Spleen (tissue), 11 donors: ENCODE measurements at regions not wholly inside any gene's neighbourhood (a gene's known extent, or its start where the extent isn't known, plus 50 kb on each side); places are given as distances from the start of the nearest gene placed in this dataset.

Experiments
- DNase-seq: peaks from one replicate; pipeline ENCODE4 v3.0.0-alpha.2; 2020
- H3K27ac ChIP-seq, 8 donors: fragments of 200-600 bp; sonication (generic) in 7 of 8; 1 replicate in 4 of 8; 2 replicates in 4 of 8; pipeline versions ENCODE4 v1.5.0 to v1.8.0; 2016 to 2021; ENCODE audit warnings: inconsistent platforms in 4 of 8, mild to moderate bottlenecking in 4 of 8, moderate library complexity in 1 of 8
- H3K27me3 ChIP-seq, 7 donors: fragments of 200-600 bp; sonication (generic) in 6 of 7; replicated peaks in 1 of 7; 1 replicate in 4 of 7; 2 replicates in 3 of 7; pipeline versions ENCODE4 v1.5.0 to v1.8.0; 2016 to 2021; ENCODE audit warnings: inconsistent platforms in 3 of 7, mild to moderate bottlenecking in 1 of 7
- H3K36me3 ChIP-seq, 6 donors: fragments of 200-600 bp; sonication (generic) in 5 of 6; 1 replicate in 4 of 6; 2 replicates in 2 of 6; pipeline versions ENCODE4 v1.5.0 to v1.8.0; 2016 to 2021; ENCODE audit warnings: inconsistent platforms in 2 of 6
- H3K4me1 ChIP-seq, 6 donors: fragments of 200-600 bp; sonication (generic) in 5 of 6; 1 replicate in 3 of 6; 2 replicates in 3 of 6; pipeline versions ENCODE4 v1.5.0 to v1.8.0; 2016 to 2021; ENCODE audit warnings: inconsistent platforms in 3 of 6
- H3K4me3 ChIP-seq, 8 donors: fragments of 200-600 bp; sonication (generic) in 7 of 8; 1 replicate in 4 of 8; 2 replicates in 4 of 8; pipeline versions ENCODE4 v1.5.0 to v1.8.0; 2016 to 2021; ENCODE audit warnings: inconsistent platforms in 4 of 8, mild to moderate bottlenecking in 4 of 8, moderate library complexity in 2 of 8
- H3K9me3 ChIP-seq, 8 donors: fragments of 200-600 bp; sonication (generic) in 7 of 8; 1 replicate in 4 of 8; 2 replicates in 4 of 8; pipeline versions ENCODE4 v1.5.0 to v1.8.0; 2016 to 2021; ENCODE audit warnings: inconsistent platforms in 4 of 8
- CTCF ChIP-seq, 11 experiments: fragments of 200-600 bp in 7 of 11; fragments of 450-650 bp in 4 of 11; sonication (generic) in 4 of 11; IDR thresholded peaks in 8 of 11; conservative IDR thresholded peaks in 3 of 11; 1 replicate in 7 of 11; 2 replicates in 4 of 11; pipeline versions ENCODE4 v1.4.0 to v1.8.0; 2016 to 2021; ENCODE audit warnings: antibody characterized with exemption in 11 of 11, inconsistent platforms in 4 of 11, mild to moderate bottlenecking in 1 of 11
- POLR2A ChIP-seq, 3 donors: fragments of 450-650 bp; IDR thresholded peaks; one replicate each; pipeline ENCODE4 v1.5.1; 2017; ENCODE audit warnings: antibody characterized with exemption in 3 of 3, mild to moderate bottlenecking in 1 of 3
- POLR2AphosphoS5 ChIP-seq, 3 donors: sonication (generic); formaldehyde crosslinking; IDR thresholded peaks; one replicate each; pipeline ENCODE4 v1.5.1; 2017; ENCODE audit warnings: antibody characterized with exemption in 3 of 3
- WGBS, 5 donors: extraction: QIAGEN DNeasy Blood & Tissue Kit in 3 of 5; methylation state at CpG; one replicate each; pipeline versions ENCODE4 v1.1.5 to v1.1.7; 2013 to 2018; 5-methylcytosine and 5-hydroxymethylcytosine counted together
- intact Hi-C: fragments of 100-400 bp; cut with DNase I; formaldehyde crosslinking; loops from one replicate; pipeline ENCODE4 v1.15.0; 2023; ENCODE audit warnings: low total_unique reads
- donor health status: healthy with polysubstance abuse.
- donor health status: DM: no; HTN: no; CAD: no; lungs with moderate emphysema.
- donor health status: DM: no; HTN: no; CAD: no.
- donor health status: Bipolar disorder and iron deficiency.
- donor health status: healthy.
- donor health status: DM: no; HTN: no; CAD: no.
- donor health status: DM: yes; HTN: yes; CAD: no.

GRCh38 chr13:103218253-103218652, 152.0 kb upstream of the SLC10A2 start:
- Histone ChIP-seq H3K9me3 (no peaks in the 10 kb centered on the region), H3K27ac (no peak overlapping the region), H3K4me3 (no peak overlapping the region), H3K36me3 (no peaks in the 10 kb centered on the region), H3K4me1 (no peaks in the 10 kb centered on the region), H3K27me3 (no peaks in the 10 kb centered on the region)
- WGBS, 5 donors = 78 to 96% (median 92%) methylated on average over 1 of the region's 1 CpG
- intact Hi-C loops = no loop called here
- DNase-seq = no peak
- no peak for TF ChIP-seq POLR2AphosphoS5 (IDR thresholded peaks at IDR 0.05)
- no peak for TF ChIP-seq CTCF (IDR thresholded peaks at IDR 0.05 in 8 of 11, conservative IDR thresholded peaks at IDR 0.05 in 3 of 11)
- TF ChIP-seq POLR2A (IDR thresholded peaks at IDR 0.05) = no peak

- no peak overlapping the region for H3K27ac ChIP-seq
- no peak overlapping the region for H3K4me3 ChIP-seq
- H3K36me3 ChIP-seq = no peaks in the 10 kb centered on the region
- TF ChIP-seq POLR2A (IDR thresholded peaks at IDR 0.05) (no peak), CTCF (IDR thresholded peaks at IDR 0.05 in 8 of 11, conservative IDR thresholded peaks at IDR 0.05 in 3 of 11) (no peak), POLR2AphosphoS5 (IDR thresholded peaks at IDR 0.05) (no peak)
- no peaks in the 10 kb centered on the region for H3K9me3 ChIP-seq
- intact Hi-C loops = no loop called here
- no peaks in the 10 kb centered on the region for H3K27me3 ChIP-seq
- 73 to 81% (median 80%) methylated on average over 7 of the region's 7 CpGs for WGBS, 5 donors
- no peak for DNase-seq
- no peaks in the 10 kb centered on the region for H3K4me1 ChIP-seq
Measured at GRCh38 chr13:103213152-103213551, 146.9 kb upstream of the SLC10A2 start.

GRCh38 chr13:103210348-103210747, 144.1 kb upstream of the SLC10A2 start:
- no peak for DNase-seq

GRCh38 chr13:103203735-103204330, 137.6 kb upstream of the SLC10A2 start:
- Histone ChIP-seq H3K27ac (no peak overlapping the region), H3K36me3 (no peaks in the 10 kb centered on the region), H3K9me3 (peaks cover 0 to 17% (median 8%) of the 10 kb centered on the region in 8 donors), H3K27me3 (no peaks in the 10 kb centered on the region), H3K4me3 (no peak overlapping the region), H3K4me1 (no peaks in the 10 kb centered on the region)
- TF ChIP-seq POLR2A (IDR thresholded peaks at IDR 0.05) (no peak), CTCF (IDR thresholded peaks at IDR 0.05 in 8 of 11, conservative IDR thresholded peaks at IDR 0.05 in 3 of 11) (no peak)
- DNase-seq = no peak
- intact Hi-C loops = no loop called here

More at GRCh38 chr13:103210348-103210747, 144.1 kb upstream of the SLC10A2 start:
- TF ChIP-seq CTCF (IDR thresholded peaks at IDR 0.05 in 8 of 11, conservative IDR thresholded peaks at IDR 0.05 in 3 of 11) = no peak
- TF ChIP-seq POLR2A (IDR thresholded peaks at IDR 0.05) = no peak
- no peak for TF ChIP-seq POLR2AphosphoS5 (IDR thresholded peaks at IDR 0.05)
- Histone ChIP-seq H3K9me3 (no peaks in the 10 kb centered on the region), H3K27me3 (no peaks in the 10 kb centered on the region), H3K4me1 (no peaks in the 10 kb centered on the region), H3K36me3 (no peaks in the 10 kb centered on the region), H3K4me3 (no peak overlapping the region), H3K27ac (no peak overlapping the region)
- intact Hi-C loops = no loop called here
- 78 to 89% (median 83%) methylated on average over 4 of the region's 4 CpGs for WGBS, 5 donors
